Endodermal cell (in vitro differentiated cells): ENCODE measurements at regions not wholly inside any gene's neighbourhood (a gene's known extent, or its start where the extent isn't known, plus 50 kb on each side); places are given as distances from the start of the nearest gene placed in this dataset.

Experiments used
- DNase-seq: peaks from one replicate; pipeline ENCODE4 v3.0.0-alpha.2; 2017
- H3K27ac ChIP-seq: 2 replicates; pipeline ENCODE4 v1.5.1; 2013; ENCODE audit warnings: mild to moderate bottlenecking, low read depth, low read length, moderate library complexity
- H3K27me3 ChIP-seq: 2 replicates; pipeline ENCODE4 v1.6.1; 2013; ENCODE audit warnings: mild to moderate bottlenecking, low read length, moderate library complexity; ENCODE audit not compliant: insufficient read depth, control insufficient read depth, poor library complexity, severe bottlenecking
- H3K36me3 ChIP-seq: 2 replicates; pipeline ENCODE4 v1.7.0; 2013; ENCODE audit warnings: mild to moderate bottlenecking, low read length, moderate library complexity; ENCODE audit not compliant: control insufficient read depth, insufficient read depth
- H3K4me1 ChIP-seq: one replicate; pipeline ENCODE4 v1.7.0; 2013; ENCODE audit warnings: low read length; ENCODE audit not compliant: control insufficient read depth, insufficient read depth
- H3K4me3 ChIP-seq: 2 replicates; pipeline ENCODE4 v1.5.1; 2013; ENCODE audit warnings: mild to moderate bottlenecking, low read length, moderate library complexity
- H3K9ac ChIP-seq: 2 replicates; pipeline ENCODE4 v1.6.1; 2013; ENCODE audit warnings: mild to moderate bottlenecking, low read length, moderate library complexity; ENCODE audit not compliant: poor library complexity, severe bottlenecking; ENCODE audit errors: extremely low read depth
- H3K9me3 ChIP-seq: 2 replicates; pipeline ENCODE4 v1.6.1; 2013; ENCODE audit warnings: mild to moderate bottlenecking, low read length, moderate library complexity; ENCODE audit not compliant: control insufficient read depth
- H3K27ac Mint-ChIP-seq: 2 replicates; pipeline ENCODE4 v1.8.0; 2020; ENCODE audit warnings: mixed read lengths
- H3K27me3 Mint-ChIP-seq: 2 replicates; pipeline ENCODE4 v1.8.0; 2021; ENCODE audit warnings: mild to moderate bottlenecking, mixed read lengths; ENCODE audit not compliant: insufficient read depth
- H3K36me3 Mint-ChIP-seq: 2 replicates; pipeline ENCODE4 v1.8.0; 2020; ENCODE audit warnings: low read depth, mixed read lengths
- H3K4me1 Mint-ChIP-seq: 2 replicates; pipeline ENCODE4 v1.8.0; 2020; ENCODE audit warnings: mixed read lengths
- H3K4me3 Mint-ChIP-seq: 2 replicates; pipeline ENCODE4 v1.8.0; 2020; ENCODE audit warnings: mild to moderate bottlenecking, moderate library complexity, mixed read lengths
- H3K9me3 Mint-ChIP-seq: 2 replicates; pipeline ENCODE4 v1.8.0; 2020; ENCODE audit warnings: mild to moderate bottlenecking, mixed read lengths
- whole genome bisulfite sequencing, 2 experiments: methylation state at CpG; one replicate each; pipeline versions ENCODE4 v1.1.5 to v1.1.7; 2013; ENCODE audit warnings: missing lambda C conversion rate in 2 of 2, mixed read lengths in 1 of 2; ENCODE audit not compliant: insufficient coverage in 1 of 2, insufficient read length in 1 of 2; 5-methylcytosine and 5-hydroxymethylcytosine counted together
- TF ChIP-seq, protein P1 (sequence below): fragments of 200-600 bp; sonication (generic); conservative IDR thresholded peaks from 2 replicates; pipeline ENCODE4 v1.5.0; 2021; ENCODE audit warnings: antibody characterized with exemption, mild to moderate bottlenecking

DNA sequence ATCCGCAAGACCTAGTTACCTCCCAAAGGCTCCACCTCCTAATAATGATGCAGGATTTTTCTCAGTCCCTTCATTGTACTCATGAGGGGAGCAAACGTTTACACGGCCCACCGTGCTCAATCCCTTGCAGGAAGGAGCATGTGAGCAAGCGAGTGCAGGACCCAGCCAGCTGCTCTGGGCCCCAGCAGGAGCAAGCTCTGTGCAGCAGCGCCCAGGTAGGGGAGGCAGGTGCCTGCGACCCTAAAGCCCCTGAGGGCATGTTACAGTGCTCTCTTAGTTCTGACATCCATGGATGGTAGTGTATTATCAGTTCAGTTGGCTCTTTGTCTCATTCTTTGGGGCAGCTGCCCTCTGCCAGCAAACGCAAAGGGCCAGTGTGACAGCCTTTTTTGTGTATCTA, 143.4 kb downstream of the TBXT start:
- H3K27me3 ChIP-seq = no peaks in the 10 kb centered on the region
- peaks cover 2% of the 10 kb centered on the region for H3K9me3 Mint-ChIP-seq
- no peaks in the 10 kb centered on the region for H3K36me3 Mint-ChIP-seq
- H3K9ac ChIP-seq = no peak overlapping the region
- no peak overlapping the region for H3K27ac ChIP-seq
- TF ChIP-seq, protein P1, sequence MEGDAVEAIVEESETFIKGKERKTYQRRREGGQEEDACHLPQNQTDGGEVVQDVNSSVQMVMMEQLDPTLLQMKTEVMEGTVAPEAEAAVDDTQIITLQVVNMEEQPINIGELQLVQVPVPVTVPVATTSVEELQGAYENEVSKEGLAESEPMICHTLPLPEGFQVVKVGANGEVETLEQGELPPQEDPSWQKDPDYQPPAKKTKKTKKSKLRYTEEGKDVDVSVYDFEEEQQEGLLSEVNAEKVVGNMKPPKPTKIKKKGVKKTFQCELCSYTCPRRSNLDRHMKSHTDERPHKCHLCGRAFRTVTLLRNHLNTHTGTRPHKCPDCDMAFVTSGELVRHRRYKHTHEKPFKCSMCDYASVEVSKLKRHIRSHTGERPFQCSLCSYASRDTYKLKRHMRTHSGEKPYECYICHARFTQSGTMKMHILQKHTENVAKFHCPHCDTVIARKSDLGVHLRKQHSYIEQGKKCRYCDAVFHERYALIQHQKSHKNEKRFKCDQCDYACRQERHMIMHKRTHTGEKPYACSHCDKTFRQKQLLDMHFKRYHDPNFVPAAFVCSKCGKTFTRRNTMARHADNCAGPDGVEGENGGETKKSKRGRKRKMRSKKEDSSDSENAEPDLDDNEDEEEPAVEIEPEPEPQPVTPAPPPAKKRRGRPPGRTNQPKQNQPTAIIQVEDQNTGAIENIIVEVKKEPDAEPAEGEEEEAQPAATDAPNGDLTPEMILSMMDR = no peak
- H3K4me1 ChIP-seq = peaks cover 3% of the 10 kb centered on the region
- no peak overlapping the region for H3K4me3 ChIP-seq
- no peaks in the 10 kb centered on the region for H3K36me3 ChIP-seq
- no peak overlapping the region for H3K4me3 Mint-ChIP-seq
- peaks cover 7% of the 10 kb centered on the region for H3K4me1 Mint-ChIP-seq
- no peaks in the 10 kb centered on the region for H3K9me3 ChIP-seq
- H3K27me3 Mint-ChIP-seq = peaks cover 5% of the 10 kb centered on the region
- H3K27ac Mint-ChIP-seq = no peak overlapping the region
- no peak for DNase-seq
- WGBS, 2 experiments = 89 to 93% methylated on average over 5 to 8 of the region's 8 CpGs

DNA sequence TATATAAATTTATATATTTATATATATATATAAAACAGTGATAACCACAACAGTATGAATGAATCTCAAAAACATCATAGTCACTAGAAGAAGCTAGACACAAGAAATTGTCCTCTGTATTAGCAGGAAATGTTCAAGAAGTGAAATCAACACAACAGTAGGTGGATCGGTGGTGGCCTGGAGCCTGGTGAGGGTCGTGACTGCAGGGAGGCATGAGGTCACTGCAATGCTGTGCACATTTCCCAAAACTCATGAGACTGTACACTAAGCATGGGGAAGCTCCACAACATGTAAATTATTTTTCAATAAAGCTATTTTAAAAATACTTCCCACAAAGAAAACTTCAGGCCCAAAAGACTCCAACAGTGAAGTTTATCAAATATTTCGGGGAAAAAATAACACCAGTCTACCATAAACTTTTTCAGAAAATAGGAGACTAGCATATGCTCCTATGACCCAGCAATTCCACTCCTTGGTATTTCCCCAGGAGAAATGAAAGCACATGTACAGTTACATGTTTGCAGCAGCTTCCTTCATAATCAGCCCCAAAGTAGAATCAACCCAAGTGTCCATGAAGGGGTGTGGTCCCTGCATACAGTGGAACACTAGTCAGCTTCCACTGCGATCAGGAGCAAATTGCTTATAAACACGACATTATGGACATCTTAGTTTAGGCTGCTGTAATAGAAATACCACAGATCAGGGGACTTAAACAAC, 144.2 kb downstream of the TBXT start:
- H3K27me3 Mint-ChIP-seq = peaks cover 5% of the 10 kb centered on the region
- Histone ChIP-seq H3K36me3 (no peaks in the 10 kb centered on the region), H3K9me3 (no peaks in the 10 kb centered on the region), H3K27ac (no peak overlapping the region), H3K27me3 (no peaks in the 10 kb centered on the region), H3K4me3 (no peak overlapping the region), H3K4me1 (no peaks in the 10 kb centered on the region), H3K9ac (no peak overlapping the region)
- no peaks in the 10 kb centered on the region for H3K4me1 Mint-ChIP-seq
- TF ChIP-seq, protein P1 = no peak
- no peak overlapping the region for H3K4me3 Mint-ChIP-seq
- no peak for DNase-seq
- no peaks in the 10 kb centered on the region for H3K36me3 Mint-ChIP-seq
- peaks cover 7% of the 10 kb centered on the region for H3K9me3 Mint-ChIP-seq
- WGBS, 2 experiments = 95 to 98% methylated on average over 4 to 5 of the region's 5 CpGs
- H3K27ac Mint-ChIP-seq = no peak overlapping the region

DNA sequence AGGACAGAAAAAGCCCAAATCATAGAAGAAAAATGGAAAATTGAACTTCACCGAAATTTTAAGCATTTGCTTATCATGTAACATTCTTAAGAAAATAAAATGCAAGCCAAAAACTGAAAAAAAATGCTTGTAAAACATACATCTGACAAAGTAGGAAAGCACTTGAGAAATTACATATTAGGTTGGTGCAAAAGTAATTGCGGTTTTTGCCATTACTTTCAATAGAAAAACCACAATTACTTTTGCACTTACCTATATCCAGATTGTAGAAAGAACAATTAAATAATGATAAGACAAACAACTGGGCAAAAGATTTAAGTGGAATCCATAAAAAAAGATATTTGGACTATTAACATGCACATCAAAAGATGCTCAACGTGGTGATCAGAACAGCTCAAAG, 146.2 kb downstream of the TBXT start:
- Histone ChIP-seq H3K27ac (no peak overlapping the region), H3K27me3 (no peaks in the 10 kb centered on the region), H3K4me1 (no peaks in the 10 kb centered on the region), H3K4me3 (no peak overlapping the region), H3K9ac (no peak overlapping the region), H3K36me3 (no peaks in the 10 kb centered on the region), H3K9me3 (peaks cover 19% of the 10 kb centered on the region)
- 91 to 100% methylated on average over 2 to 3 of the region's 3 CpGs for WGBS, 2 experiments
- DNase-seq = no peak
- no peak overlapping the region for H3K4me3 Mint-ChIP-seq
- no peak overlapping the region for H3K27ac Mint-ChIP-seq
- no peaks in the 10 kb centered on the region for H3K4me1 Mint-ChIP-seq
- H3K27me3 Mint-ChIP-seq = peaks cover 3% of the 10 kb centered on the region
- no peaks in the 10 kb centered on the region for H3K36me3 Mint-ChIP-seq
- TF ChIP-seq, protein P1 = no peak
- peaks cover 23% of the 10 kb centered on the region for H3K9me3 Mint-ChIP-seq
